GM12891 (cell line): ENCODE measurements at regions not wholly inside any gene's neighbourhood (a gene's known extent, or its start where the extent isn't known, plus 50 kb on each side); places are given as distances from the start of the nearest gene placed in this dataset.

Source experiments
- POLR2A ChIP-seq: IDR thresholded peaks from 2 replicates; pipeline ENCODE4 v1.6.1; 2011; ENCODE audit warnings: low read depth, low read length, control low read depth
- POLR2AphosphoS5 ChIP-seq: IDR thresholded peaks from 2 replicates; pipeline ENCODE4 v1.6.1; 2011; ENCODE audit warnings: low read depth, low read length, control low read depth
- TAF1 ChIP-seq: IDR thresholded peaks from 2 replicates; pipeline ENCODE4 v1.6.1; 2011; ENCODE audit warnings: low read depth, low read length, control low read depth

GRCh38 chr14:56027421-56027820, 90.8 kb upstream of the PELI2 start:
- TF ChIP-seq POLR2A (no peak), TAF1 (no peak), POLR2AphosphoS5 (no peak)
